Mucosa of stomach (tissue), 1 donor: ENCODE measurements at regions not wholly inside any gene's neighbourhood (a gene's known extent, or its start where the extent isn't known, plus 50 kb on each side); places are given as distances from the start of the nearest gene placed in this dataset.

Experiments used
- H3K27me3 ChIP-seq: one replicate; pipeline ENCODE4 v1.7.0; 2013; ENCODE audit warnings: mild to moderate bottlenecking, low read length; ENCODE audit not compliant: control insufficient read depth, insufficient read depth
- H3K36me3 ChIP-seq: one replicate; pipeline ENCODE4 v1.7.0; 2013; ENCODE audit warnings: low read length; ENCODE audit not compliant: control insufficient read depth, insufficient read depth
- H3K4me1 ChIP-seq: one replicate; pipeline ENCODE4 v1.7.0; 2013; ENCODE audit warnings: mild to moderate bottlenecking, low read length; ENCODE audit not compliant: control insufficient read depth, insufficient read depth
- H3K4me3 ChIP-seq: one replicate; pipeline ENCODE4 v1.7.0; 2013; ENCODE audit warnings: low read length
- H3K9ac ChIP-seq: one replicate; pipeline ENCODE4 v1.7.0; 2013; ENCODE audit warnings: mild to moderate bottlenecking, low read length, moderate library complexity
- H3K9me3 ChIP-seq: one replicate; pipeline ENCODE4 v1.7.0; 2013; ENCODE audit warnings: mild to moderate bottlenecking, low read length, moderate library complexity; ENCODE audit not compliant: control insufficient read depth
- donor health status: Pancreatic carcinoma.

- Histone ChIP-seq H3K9ac (no peak overlapping the region), H3K27me3 (no peaks in the 10 kb centered on the region), H3K4me1 (no peaks in the 10 kb centered on the region), H3K36me3 (no peaks in the 10 kb centered on the region), H3K4me3 (no peak overlapping the region), H3K9me3 (no peaks in the 10 kb centered on the region)
Measured at GRCh38 chr2:58680755-58681310, 439.7 kb upstream of the FANCL start.

DNA sequence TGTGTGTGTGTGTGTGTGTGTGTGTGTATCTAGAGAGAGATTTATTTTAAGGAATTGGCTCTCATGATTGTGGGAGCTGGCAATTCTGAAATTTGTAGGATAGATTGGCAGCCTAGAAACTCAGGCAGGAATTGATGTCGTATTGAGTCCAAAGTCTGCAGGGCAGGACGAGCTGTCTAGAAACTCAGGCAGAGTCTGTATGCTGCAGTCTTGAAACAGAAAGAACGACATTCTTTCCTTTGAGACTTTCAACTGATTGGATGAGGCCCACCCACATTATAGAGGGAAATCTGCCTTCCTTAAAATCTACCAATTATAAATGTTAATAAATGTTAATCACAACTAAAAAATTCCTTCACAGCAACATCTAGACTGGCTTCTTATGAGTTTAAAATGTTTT is 436.6 kb upstream of the FANCL start:
- H3K9ac ChIP-seq, result no peak overlapping the region
- H3K27me3 ChIP-seq, result no peaks in the 10 kb centered on the region
- H3K4me1 ChIP-seq, result no peaks in the 10 kb centered on the region
- H3K4me3 ChIP-seq, result no peak overlapping the region
- no peaks in the 10 kb centered on the region for H3K36me3 ChIP-seq
- H3K9me3 ChIP-seq, result no peaks in the 10 kb centered on the region

DNA sequence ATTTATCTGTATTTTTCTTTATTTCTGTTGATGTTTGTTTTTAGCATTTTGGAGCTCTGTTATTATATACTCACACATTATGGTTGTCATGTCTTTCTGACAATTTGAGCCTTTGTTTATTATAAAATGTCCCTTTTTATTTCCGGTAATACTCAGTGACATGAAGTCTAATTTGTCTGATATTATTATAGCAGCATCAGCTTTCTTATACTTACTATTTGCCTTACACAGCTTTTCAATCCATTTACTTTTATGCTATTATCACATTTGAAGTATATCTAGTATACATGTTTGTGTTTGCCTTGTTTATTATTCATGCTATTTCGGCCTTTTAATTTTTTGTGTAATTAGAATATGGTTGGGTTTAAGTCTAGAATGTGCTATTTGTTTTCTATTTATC is 430.6 kb upstream of the FANCL start:
- Histone ChIP-seq H3K9me3 (no peaks in the 10 kb centered on the region), H3K4me3 (no peak overlapping the region), H3K9ac (no peak overlapping the region), H3K27me3 (no peaks in the 10 kb centered on the region), H3K36me3 (no peaks in the 10 kb centered on the region), H3K4me1 (no peaks in the 10 kb centered on the region)

- H3K36me3 ChIP-seq, result no peaks in the 10 kb centered on the region
- H3K9me3 ChIP-seq, result no peaks in the 10 kb centered on the region
- H3K9ac ChIP-seq, result no peak overlapping the region
- no peaks in the 10 kb centered on the region for H3K27me3 ChIP-seq
- H3K4me3 ChIP-seq, result no peak overlapping the region
- no peaks in the 10 kb centered on the region for H3K4me1 ChIP-seq
Measured at GRCh38 chr2:58669998-58670397, 428.9 kb upstream of the FANCL start.

DNA sequence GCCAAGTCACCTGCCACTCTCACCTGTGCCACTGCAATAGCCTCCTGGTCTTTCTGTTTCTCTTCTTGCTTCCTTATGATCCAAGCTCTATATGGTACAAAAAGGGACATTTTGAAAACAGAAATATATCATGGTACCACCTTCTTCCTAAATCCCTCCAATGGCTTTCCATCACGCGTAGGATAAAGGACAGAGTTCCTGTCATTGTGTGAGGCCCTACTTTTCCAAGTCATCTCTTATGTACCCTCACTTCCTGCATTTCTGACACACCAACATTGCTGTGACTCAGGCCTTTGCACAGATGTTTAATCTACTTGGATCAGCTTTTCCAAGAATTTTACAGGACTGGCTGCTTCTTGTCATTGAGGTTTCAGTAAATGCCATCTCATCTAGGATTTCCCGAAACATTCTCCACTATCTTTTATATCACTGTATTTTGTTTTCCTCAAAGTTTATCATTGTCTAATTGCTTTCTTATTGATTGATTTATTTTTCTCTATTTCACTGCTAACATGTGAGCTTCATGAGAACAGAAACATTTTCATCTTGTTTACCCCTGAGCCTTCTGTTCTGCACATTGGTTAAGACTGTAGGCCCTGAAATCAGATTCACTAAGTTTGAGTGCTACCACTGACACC is 426.1 kb upstream of the FANCL start:
- H3K36me3 ChIP-seq, result no peaks in the 10 kb centered on the region
- no peak overlapping the region for H3K9ac ChIP-seq
- no peaks in the 10 kb centered on the region for H3K9me3 ChIP-seq
- H3K4me1 ChIP-seq, result no peaks in the 10 kb centered on the region
- no peaks in the 10 kb centered on the region for H3K27me3 ChIP-seq
- no peak overlapping the region for H3K4me3 ChIP-seq

- H3K9ac ChIP-seq, result no peak overlapping the region
- no peaks in the 10 kb centered on the region for H3K36me3 ChIP-seq
- no peaks in the 10 kb centered on the region for H3K27me3 ChIP-seq
- no peaks in the 10 kb centered on the region for H3K9me3 ChIP-seq
- no peak overlapping the region for H3K4me3 ChIP-seq
- H3K4me1 ChIP-seq, result no peaks in the 10 kb centered on the region
Measured at GRCh38 chr2:58666323-58666970, 425.3 kb upstream of the FANCL start.

GRCh38 chr2:58665154-58665553 is 424.0 kb upstream of the FANCL start:
- no peaks in the 10 kb centered on the region for H3K36me3 ChIP-seq
- no peaks in the 10 kb centered on the region for H3K27me3 ChIP-seq
- H3K9me3 ChIP-seq, result no peaks in the 10 kb centered on the region
- H3K9ac ChIP-seq, result no peak overlapping the region
- no peaks in the 10 kb centered on the region for H3K4me1 ChIP-seq
- no peak overlapping the region for H3K4me3 ChIP-seq

- Histone ChIP-seq H3K4me1 (no peaks in the 10 kb centered on the region), H3K36me3 (no peaks in the 10 kb centered on the region), H3K9me3 (no peaks in the 10 kb centered on the region), H3K27me3 (no peaks in the 10 kb centered on the region), H3K9ac (no peak overlapping the region), H3K4me3 (no peak overlapping the region)
Measured at GRCh38 chr2:58664523-58665151, 423.5 kb upstream of the FANCL start.

- Histone ChIP-seq H3K9me3 (no peaks in the 10 kb centered on the region), H3K9ac (no peak overlapping the region), H3K36me3 (no peaks in the 10 kb centered on the region), H3K27me3 (no peaks in the 10 kb centered on the region), H3K4me3 (no peak overlapping the region), H3K4me1 (no peaks in the 10 kb centered on the region)
Measured at GRCh38 chr2:58660046-58660445, 418.9 kb upstream of the FANCL start.

DNA sequence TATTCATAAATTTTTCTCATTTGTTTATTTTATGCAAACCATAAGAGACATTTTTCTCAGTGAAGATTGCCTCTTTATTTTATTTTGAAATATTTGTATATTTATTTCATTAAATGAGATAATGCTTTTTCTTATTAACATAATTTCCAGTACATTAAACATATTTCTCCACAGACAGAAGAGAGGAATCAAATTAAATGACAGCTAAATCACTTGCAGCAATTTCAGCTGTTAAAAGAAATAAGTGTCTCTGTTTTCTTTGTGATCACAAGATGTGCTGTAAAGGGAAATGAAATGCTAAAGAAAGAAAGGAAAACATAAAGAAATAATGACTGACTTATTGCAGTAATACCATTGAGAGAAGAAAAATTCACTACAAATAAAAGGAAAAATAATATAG is 414.0 kb upstream of the FANCL start:
- no peaks in the 10 kb centered on the region for H3K4me1 ChIP-seq
- no peaks in the 10 kb centered on the region for H3K27me3 ChIP-seq
- no peaks in the 10 kb centered on the region for H3K9me3 ChIP-seq
- H3K36me3 ChIP-seq, result no peaks in the 10 kb centered on the region
- H3K4me3 ChIP-seq, result no peak overlapping the region
- no peak overlapping the region for H3K9ac ChIP-seq

GRCh38 chr2:58651930-58652329 is 410.8 kb upstream of the FANCL start:
- Histone ChIP-seq H3K4me3 (no peak overlapping the region), H3K36me3 (no peaks in the 10 kb centered on the region), H3K9me3 (no peaks in the 10 kb centered on the region), H3K9ac (no peak overlapping the region), H3K4me1 (no peaks in the 10 kb centered on the region), H3K27me3 (no peaks in the 10 kb centered on the region)

DNA sequence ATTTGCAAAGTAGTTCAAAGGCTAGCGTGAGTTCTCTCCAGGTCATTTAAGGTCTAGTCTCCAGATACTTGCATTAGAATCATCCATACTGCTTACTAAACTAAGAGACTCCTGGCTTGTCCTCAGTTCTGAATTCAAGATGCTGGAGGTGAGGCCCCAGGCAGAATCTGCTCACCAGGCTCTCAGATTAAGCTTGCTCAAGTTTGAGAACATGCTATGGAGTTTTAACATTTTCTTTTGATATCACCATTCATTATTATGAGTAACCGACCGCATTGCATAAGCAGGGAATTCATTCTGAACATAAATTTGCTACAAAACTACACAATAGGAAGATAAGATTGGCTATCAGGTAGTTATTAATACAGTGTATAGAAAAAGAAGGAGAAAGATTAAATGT is 409.7 kb upstream of the FANCL start:
- no peak overlapping the region for H3K9ac ChIP-seq
- no peaks in the 10 kb centered on the region for H3K9me3 ChIP-seq
- no peaks in the 10 kb centered on the region for H3K36me3 ChIP-seq
- no peaks in the 10 kb centered on the region for H3K4me1 ChIP-seq
- no peak overlapping the region for H3K4me3 ChIP-seq
- no peaks in the 10 kb centered on the region for H3K27me3 ChIP-seq
